ENCODE measurements at regions not wholly inside any gene's neighbourhood (a gene's known extent, or its start where the extent isn't known, plus 50 kb on each side); places are given as distances from the start of the nearest gene placed in this dataset.

- Histone ChIP-seq H3K36me3 (ENCODE audit: control insufficient read depth, insufficient read depth, low read length) (no peaks in the 10 kb centered on the region), H3K4me3 (ENCODE audit: low read depth, low read length) (no peak overlapping the region), H3K27me3 (ENCODE audit: control insufficient read depth, insufficient read depth, low read length) (no peaks in the 10 kb centered on the region)
- ChIA-PET POLR2A (no interaction called here), CTCF (no interaction called here)
- DNase-seq (ENCODE audit: low read depth): no peak
- TF ChIP-seq CTCF (IDR thresholded peaks at IDR 0.05; ENCODE audit: insufficient read depth, low read depth, low read length): no peak
Measured at GRCh38 chrX:38856670-38857265, 55.5 kb downstream of the MID1IP1 start.

DNA sequence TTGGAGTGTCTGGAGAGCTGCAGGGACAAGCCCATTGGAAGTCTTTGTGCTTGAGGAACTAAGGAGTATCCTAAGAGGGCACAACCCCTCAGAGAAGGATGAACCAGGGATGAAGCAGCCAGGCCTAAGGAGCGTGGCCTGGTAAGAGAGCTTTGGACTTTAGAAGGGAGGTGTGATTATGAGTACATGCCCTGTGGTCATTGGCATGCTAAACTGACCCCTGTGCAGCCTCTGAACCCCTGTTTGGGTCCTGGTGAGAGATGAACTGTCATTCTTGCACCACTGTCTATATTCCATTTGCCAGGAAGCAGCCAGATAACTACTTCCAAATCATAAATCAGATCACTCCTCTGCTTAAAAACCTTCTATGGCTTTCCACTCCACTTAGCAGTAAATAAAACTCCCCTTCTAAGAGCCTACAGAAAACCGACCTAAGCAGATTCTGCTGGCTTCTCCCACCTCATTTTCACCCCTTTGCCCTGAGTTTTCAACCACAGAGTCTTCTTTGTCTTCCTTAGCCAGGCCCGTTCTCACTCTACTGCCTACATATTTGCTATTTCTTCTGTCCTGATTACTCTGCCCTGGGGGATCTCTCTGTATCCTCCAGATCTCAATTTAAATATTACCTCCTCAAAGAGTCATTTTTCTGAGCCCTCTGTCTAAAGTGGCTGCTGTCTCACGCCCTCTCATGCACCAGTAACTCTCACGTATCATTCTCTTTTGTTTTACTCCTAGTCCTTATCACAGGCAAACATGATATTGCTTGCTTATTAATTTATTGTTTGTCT, 56.7 kb downstream of the MID1IP1 start:
- Histone ChIP-seq H3K4me3 (ENCODE audit: low read depth, low read length) (no peak overlapping the region), H3K27me3 (ENCODE audit: control insufficient read depth, insufficient read depth, low read length) (no peaks in the 10 kb centered on the region), H3K36me3 (ENCODE audit: control insufficient read depth, insufficient read depth, low read length) (no peaks in the 10 kb centered on the region)
- ChIA-PET CTCF (no interaction called here), POLR2A (no interaction called here)
- DNase-seq (ENCODE audit: low read depth): no peak
- no peak for TF ChIP-seq CTCF (IDR thresholded peaks at IDR 0.05; ENCODE audit: insufficient read depth, low read depth, low read length)

- ChIA-PET CTCF (no interaction called here), POLR2A (no interaction called here)
- no peaks in the 10 kb centered on the region for H3K27me3 ChIP-seq (ENCODE audit: control insufficient read depth, insufficient read depth, low read length)
- no peak for TF ChIP-seq CTCF (IDR thresholded peaks at IDR 0.05; ENCODE audit: insufficient read depth, low read depth, low read length)
- H3K36me3 ChIP-seq (ENCODE audit: control insufficient read depth, insufficient read depth, low read length): no peaks in the 10 kb centered on the region
- no peak overlapping the region for H3K4me3 ChIP-seq (ENCODE audit: low read depth, low read length)
- no peak for DNase-seq (ENCODE audit: low read depth)
Measured at GRCh38 chrX:38859602-38860001, 58.3 kb downstream of the MID1IP1 start.

DNA sequence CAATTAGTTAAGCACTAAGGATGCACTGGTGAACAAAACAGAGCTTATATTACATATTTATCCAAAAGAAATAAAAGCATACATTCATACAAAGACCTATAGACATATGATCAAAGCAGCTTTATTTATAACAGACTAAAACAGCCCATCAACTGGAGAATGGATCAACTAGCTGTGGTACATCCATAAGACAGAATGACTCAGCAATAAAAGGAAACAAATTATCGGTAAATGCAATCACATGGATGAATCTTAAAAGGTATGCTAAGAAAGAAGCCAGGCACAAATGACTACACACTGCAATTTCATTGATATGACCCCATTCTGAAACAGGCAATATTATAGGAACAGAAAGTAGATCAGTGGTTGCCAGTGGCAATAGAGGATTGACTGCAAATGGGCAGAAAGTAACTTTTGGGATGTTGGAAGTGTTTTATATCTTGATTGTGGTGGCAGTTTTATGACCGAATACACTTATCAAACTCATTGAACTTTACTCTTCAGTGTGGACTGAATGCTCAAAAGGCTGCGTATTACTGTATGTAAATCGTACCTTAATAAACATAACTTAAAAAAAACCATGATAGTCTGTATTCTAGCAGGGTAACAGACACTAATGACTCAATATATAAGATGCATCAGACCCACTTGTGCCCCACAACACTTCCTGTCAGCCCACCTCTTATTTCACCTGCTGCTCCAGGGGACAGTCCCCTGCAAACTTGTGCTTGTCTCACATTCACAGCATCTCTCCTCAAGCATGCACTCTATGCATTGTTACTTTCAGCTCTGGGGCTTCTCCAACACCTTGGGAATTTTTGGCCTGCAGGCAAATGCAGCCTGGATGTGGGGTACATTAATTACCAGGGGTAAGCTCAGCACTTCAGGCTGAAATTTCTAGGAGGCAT, 59.1 kb downstream of the MID1IP1 start:
- TF ChIP-seq CTCF (IDR thresholded peaks at IDR 0.05; ENCODE audit: insufficient read depth, low read depth, low read length): no peak
- H3K4me3 ChIP-seq (ENCODE audit: low read depth, low read length): no peak overlapping the region
- ChIA-PET POLR2A (no interaction called here), CTCF (no interaction called here)
- no peaks in the 10 kb centered on the region for H3K27me3 ChIP-seq (ENCODE audit: control insufficient read depth, insufficient read depth, low read length)
- no peak for DNase-seq (ENCODE audit: low read depth)
- H3K36me3 ChIP-seq (ENCODE audit: control insufficient read depth, insufficient read depth, low read length): no peaks in the 10 kb centered on the region

- POLR2A ChIA-PET: no interaction called here
- Histone ChIP-seq H3K36me3 (ENCODE audit: control insufficient read depth, insufficient read depth, low read length) (no peaks in the 10 kb centered on the region), H3K27me3 (ENCODE audit: control insufficient read depth, insufficient read depth, low read length) (no peaks in the 10 kb centered on the region), H3K4me3 (ENCODE audit: low read depth, low read length) (no peak overlapping the region)
- CTCF ChIA-PET: no interaction called here
- DNase-seq (ENCODE audit: low read depth): no peak
- TF ChIP-seq CTCF (IDR thresholded peaks at IDR 0.05; ENCODE audit: insufficient read depth, low read depth, low read length): no peak
Measured at GRCh38 chrX:38861489-38861888, 60.2 kb downstream of the MID1IP1 start.

Data from BJ (cell line).